Uterus (tissue), 2 donors: ENCODE measurements at regions not wholly inside any gene's neighbourhood (a gene's known extent, or its start where the extent isn't known, plus 50 kb on each side); places are given as distances from the start of the nearest gene placed in this dataset.
"Not testable (repeated sequence)": the region's sequence is repeated elsewhere in the genome, so short reads cannot be mapped to it uniquely, and the experiment has no call there.

Experiments used
- POLR2A ChIP-seq, 2 donors: fragments of 450-650 bp; IDR thresholded peaks; one replicate each; pipeline ENCODE4 v1.6.1; 2016; ENCODE audit warnings: antibody characterized with exemption in 2 of 2, mild to moderate bottlenecking in 1 of 2, moderate library complexity in 1 of 2
- TF ChIP-seq, protein P1 (sequence below), 4 experiments: fragments of 200-600 bp in 2 of 4; fragments of 450-650 bp in 2 of 4; sonication (generic) in 2 of 4; IDR thresholded peaks; one replicate each; pipeline ENCODE4 v1.5.1; 2016 to 2019; ENCODE audit warnings: antibody characterized with exemption in 4 of 4, mild to moderate bottlenecking in 2 of 4, moderate library complexity in 1 of 4

DNA sequence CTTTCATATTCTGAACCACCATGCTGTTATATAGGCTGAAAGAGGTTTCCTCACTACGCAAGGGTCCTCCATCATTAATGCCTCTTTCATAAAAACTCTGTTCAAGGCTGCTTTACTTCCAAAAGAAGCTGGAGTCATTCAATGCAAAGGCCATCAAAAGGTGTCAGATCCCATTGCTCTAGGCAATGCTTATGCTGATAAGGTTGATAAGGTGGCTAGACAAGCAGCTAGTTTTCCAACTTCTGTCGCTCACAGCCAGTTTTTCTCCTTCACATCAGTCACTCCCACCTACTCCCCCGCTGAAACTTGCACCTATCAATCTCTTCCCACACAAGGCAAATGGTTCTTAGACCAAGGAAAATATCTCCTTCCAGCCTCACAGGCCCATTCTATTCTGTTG lies 676.2 kb downstream of the TLE1 start:
- not testable (repeated sequence) for TF ChIP-seq POLR2A (IDR thresholded peaks at IDR 0.05)
- TF ChIP-seq, protein P1, sequence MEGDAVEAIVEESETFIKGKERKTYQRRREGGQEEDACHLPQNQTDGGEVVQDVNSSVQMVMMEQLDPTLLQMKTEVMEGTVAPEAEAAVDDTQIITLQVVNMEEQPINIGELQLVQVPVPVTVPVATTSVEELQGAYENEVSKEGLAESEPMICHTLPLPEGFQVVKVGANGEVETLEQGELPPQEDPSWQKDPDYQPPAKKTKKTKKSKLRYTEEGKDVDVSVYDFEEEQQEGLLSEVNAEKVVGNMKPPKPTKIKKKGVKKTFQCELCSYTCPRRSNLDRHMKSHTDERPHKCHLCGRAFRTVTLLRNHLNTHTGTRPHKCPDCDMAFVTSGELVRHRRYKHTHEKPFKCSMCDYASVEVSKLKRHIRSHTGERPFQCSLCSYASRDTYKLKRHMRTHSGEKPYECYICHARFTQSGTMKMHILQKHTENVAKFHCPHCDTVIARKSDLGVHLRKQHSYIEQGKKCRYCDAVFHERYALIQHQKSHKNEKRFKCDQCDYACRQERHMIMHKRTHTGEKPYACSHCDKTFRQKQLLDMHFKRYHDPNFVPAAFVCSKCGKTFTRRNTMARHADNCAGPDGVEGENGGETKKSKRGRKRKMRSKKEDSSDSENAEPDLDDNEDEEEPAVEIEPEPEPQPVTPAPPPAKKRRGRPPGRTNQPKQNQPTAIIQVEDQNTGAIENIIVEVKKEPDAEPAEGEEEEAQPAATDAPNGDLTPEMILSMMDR (IDR thresholded peaks at IDR 0.05) = not testable (repeated sequence)
